H9 (cell line): ENCODE measurements at regions not wholly inside any gene's neighbourhood (a gene's known extent, or its start where the extent isn't known, plus 50 kb on each side); places are given as distances from the start of the nearest gene placed in this dataset.

Experiments used
- DNase-seq: peaks from one replicate; pipeline ENCODE4 v3.0.0-alpha.2; 2017
- H2AFZ ChIP-seq: one replicate; pipeline ENCODE4 v1.6.1; 2013; ENCODE audit warnings: mild to moderate bottlenecking, low read length, control low read depth, moderate library complexity
- H2AK5ac ChIP-seq: 2 replicates; pipeline ENCODE4 v1.6.1; 2013; ENCODE audit warnings: low read length, control low read depth, mixed read lengths; ENCODE audit not compliant: insufficient read length
- H2BK120ac ChIP-seq: one replicate; pipeline ENCODE4 v1.6.1; 2013; ENCODE audit warnings: low read depth, mild to moderate bottlenecking, low read length, control low read depth, inconsistent platforms; ENCODE audit not compliant: poor library complexity, severe bottlenecking
- H2BK12ac ChIP-seq: 2 replicates; pipeline ENCODE4 v1.6.1; 2013; ENCODE audit warnings: low read length, control low read depth, mixed read lengths, low read depth; ENCODE audit not compliant: insufficient read length
- H2BK15ac ChIP-seq: 2 replicates; pipeline ENCODE4 v1.6.1; 2013; ENCODE audit warnings: low read depth, low read length, control low read depth
- H2BK20ac ChIP-seq: one replicate; pipeline ENCODE4 v1.6.1; 2013; ENCODE audit warnings: low read depth, mild to moderate bottlenecking, low read length, control low read depth, inconsistent platforms; ENCODE audit not compliant: poor library complexity, severe bottlenecking
- H2BK5ac ChIP-seq: 2 replicates; pipeline ENCODE4 v1.6.1; 2013; ENCODE audit warnings: low read length, control low read depth, mixed read lengths; ENCODE audit not compliant: insufficient read length
- H3K14ac ChIP-seq: 2 replicates; pipeline ENCODE4 v1.6.1; 2013; ENCODE audit warnings: low read length, control low read depth; ENCODE audit not compliant: insufficient read depth
- H3K18ac ChIP-seq: 2 replicates; pipeline ENCODE4 v1.6.1; 2013; ENCODE audit warnings: low read depth, mild to moderate bottlenecking, mixed read lengths, low read length, control low read depth; ENCODE audit not compliant: insufficient read length
- H3K23ac ChIP-seq: 2 replicates; pipeline ENCODE4 v1.6.1; 2013; ENCODE audit warnings: low read length, control low read depth, mixed read lengths, low read depth; ENCODE audit not compliant: insufficient read length
- H3K23me2 ChIP-seq: 2 replicates; pipeline ENCODE4 v1.6.1; 2013; ENCODE audit warnings: low read depth, mild to moderate bottlenecking, mixed read lengths, low read length, control low read depth; ENCODE audit not compliant: insufficient read length, poor library complexity, severe bottlenecking
- H3K27ac ChIP-seq: 2 replicates; pipeline ENCODE4 v1.5.1; 2013; ENCODE audit warnings: low read length, control low read depth, mixed read lengths, low read depth; ENCODE audit not compliant: insufficient read length
- H3K27me3 ChIP-seq: 2 replicates; pipeline ENCODE4 v1.6.1; 2013; ENCODE audit warnings: low read length, control low read depth, inconsistent platforms; ENCODE audit not compliant: insufficient read depth
- H3K4ac ChIP-seq: 2 replicates; pipeline ENCODE4 v1.6.1; 2013; ENCODE audit warnings: low read depth, mild to moderate bottlenecking, control low read depth, inconsistent platforms, low read length, moderate library complexity
- H3K4me1 ChIP-seq: 2 replicates; pipeline ENCODE4 v1.6.1; 2013; ENCODE audit warnings: low read length, control low read depth, inconsistent platforms; ENCODE audit not compliant: insufficient read depth
- H3K4me2 ChIP-seq: 2 replicates; pipeline ENCODE4 v1.6.1; 2013; ENCODE audit warnings: low read length, control low read depth, mixed read lengths; ENCODE audit not compliant: insufficient read length, insufficient read depth
- H3K56ac ChIP-seq: 2 replicates; pipeline ENCODE4 v1.6.1; 2013; ENCODE audit warnings: low read depth, mild to moderate bottlenecking, mixed read lengths, low read length, control low read depth; ENCODE audit not compliant: insufficient read length
- H3K79me1 ChIP-seq: 2 replicates; pipeline ENCODE4 v1.6.1; 2013; ENCODE audit warnings: low read depth, mild to moderate bottlenecking, moderate library complexity, low read length, control low read depth, inconsistent platforms; ENCODE audit not compliant: insufficient read depth, poor library complexity, severe bottlenecking
- H3K79me2 ChIP-seq: 2 replicates; pipeline ENCODE4 v1.6.1; 2013; ENCODE audit warnings: low read length, control low read depth, inconsistent platforms; ENCODE audit not compliant: insufficient read depth
- H3K9ac ChIP-seq: 2 replicates; pipeline ENCODE4 v1.6.1; 2013; ENCODE audit warnings: low read length, control low read depth, mixed read lengths; ENCODE audit not compliant: insufficient read length; ENCODE audit errors: extremely low read depth
- H3K9me3 ChIP-seq: one replicate; pipeline ENCODE4 v1.6.1; 2013; ENCODE audit warnings: low read depth, low read length, inconsistent platforms; ENCODE audit not compliant: control insufficient read depth
- H3T11ph ChIP-seq: one replicate; pipeline ENCODE4 v1.6.1; 2013; ENCODE audit warnings: mild to moderate bottlenecking, low read length, control low read depth, inconsistent platforms
- H4K20me1 ChIP-seq: one replicate; pipeline ENCODE4 v1.6.1; 2013; ENCODE audit not compliant: control insufficient read depth, insufficient read length, insufficient read depth
- H4K5ac ChIP-seq: 2 replicates; pipeline ENCODE4 v1.6.1; 2013; ENCODE audit warnings: low read depth, mild to moderate bottlenecking, mixed read lengths, low read length, control low read depth; ENCODE audit not compliant: insufficient read length
- H4K8ac ChIP-seq: replicated peaks from 2 replicates; pipeline ENCODE4 v1.6.1; 2013; ENCODE audit warnings: low read length, control low read depth, mixed read lengths, low read depth; ENCODE audit not compliant: insufficient read length
- H4K91ac ChIP-seq: 2 replicates; pipeline ENCODE4 v1.6.1; 2013; ENCODE audit warnings: low read depth, mild to moderate bottlenecking, moderate library complexity, mixed read lengths, low read length, control low read depth; ENCODE audit not compliant: insufficient read length
- H3K27ac Mint-ChIP-seq, 3 experiments: 2 replicates in 2 of 3; 3 replicates in 1 of 3; pipeline ENCODE4 v1.8.0; 2020 to 2021; ENCODE audit warnings: mixed read lengths in 3 of 3, mild to moderate bottlenecking in 1 of 3, moderate library complexity in 1 of 3
- H3K27me3 Mint-ChIP-seq: 2 replicates; pipeline ENCODE4 v1.8.0; 2021; ENCODE audit warnings: low read depth, mild to moderate bottlenecking, moderate library complexity, mixed read lengths
- H3K36me3 Mint-ChIP-seq, 3 experiments: 2 replicates in 2 of 3; 3 replicates in 1 of 3; pipeline ENCODE4 v1.8.0; 2020 to 2021; ENCODE audit warnings: low read depth in 3 of 3, mixed read lengths in 3 of 3; ENCODE audit not compliant: insufficient read depth in 1 of 3
- H3K4me1 Mint-ChIP-seq, 2 experiments: 2 replicates each; pipeline ENCODE4 v1.8.0; 2020; ENCODE audit warnings: mixed read lengths in 2 of 2
- H3K4me3 Mint-ChIP-seq, 2 experiments: 2 replicates in 1 of 2; 3 replicates in 1 of 2; pipeline ENCODE4 v1.8.0; 2020 to 2021; ENCODE audit warnings: mild to moderate bottlenecking in 2 of 2, mixed read lengths in 2 of 2, moderate library complexity in 1 of 2
- H3K9me3 Mint-ChIP-seq, 2 experiments: 2 replicates in 1 of 2; 3 replicates in 1 of 2; pipeline ENCODE4 v1.8.0; 2020; ENCODE audit warnings: mild to moderate bottlenecking in 2 of 2, mixed read lengths in 2 of 2, moderate library complexity in 1 of 2
- CTCF ChIP-seq: fragments of 200-600 bp; sonication (generic); conservative IDR thresholded peaks from 3 replicates; pipeline ENCODE4 v1.8.0; 2021; ENCODE audit warnings: antibody characterized with exemption, mild to moderate bottlenecking
- WGBS: extraction: QIAGEN DNeasy Blood & Tissue Kit; methylation state at CpG from one replicate; pipeline ENCODE4 v1.1.7; 2013; ENCODE audit warnings: missing lambda C conversion rate, low lambda C conversion rate, mixed read lengths; ENCODE audit not compliant: insufficient read length; ENCODE audit errors: extremely low coverage; 5-methylcytosine and 5-hydroxymethylcytosine counted together

DNA sequence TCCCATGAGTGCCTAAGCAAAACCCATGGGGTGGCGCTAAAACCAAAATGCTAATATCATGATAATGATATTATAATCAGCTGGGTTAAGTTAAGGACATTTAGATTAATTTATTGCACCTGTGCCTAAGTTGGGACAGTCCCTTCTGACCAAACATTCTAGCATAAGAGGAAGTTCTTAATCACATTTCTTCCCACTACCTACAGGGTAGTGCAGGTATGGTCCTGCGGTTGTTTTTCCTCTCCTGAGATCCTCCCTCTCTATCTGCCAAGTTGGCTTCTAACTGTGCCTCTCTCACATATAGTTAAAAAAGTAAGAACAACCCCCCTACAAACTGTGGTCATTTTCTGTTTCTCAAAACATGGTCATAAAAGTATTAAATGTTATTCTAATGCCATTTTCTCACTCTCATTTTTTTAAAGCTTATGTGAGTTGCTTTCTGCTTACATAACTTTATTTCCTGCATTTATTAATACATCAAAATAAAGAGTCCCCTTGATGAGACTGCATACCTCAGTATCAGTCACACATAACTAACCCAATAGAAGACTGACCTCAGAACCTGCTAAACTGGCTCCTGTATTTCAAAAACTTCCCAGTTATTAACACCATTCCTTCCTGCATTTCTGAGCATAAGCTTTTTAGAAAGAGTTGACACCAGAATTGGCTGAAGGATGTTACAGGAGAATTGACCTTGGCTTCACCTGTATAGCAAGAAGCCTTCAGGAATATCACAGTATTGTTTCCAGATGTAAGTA is 1332.5 kb downstream of the FSTL5 start:
- Mint-ChIP-seq H3K9me3 (no peaks in the 10 kb centered on the region), H3K27ac (no peak overlapping the region), H3K4me1 (peaks cover 3 to 4% of the 10 kb centered on the region in 2 experiments), H3K4me3 (no peak overlapping the region), H3K36me3 (no peaks in the 10 kb centered on the region), H3K27me3 (no peaks in the 10 kb centered on the region)
- no peak overlapping the region for H3K9ac ChIP-seq
- no peak overlapping the region for H3K4me2 ChIP-seq
- H3K27ac ChIP-seq = no peak overlapping the region
- no CpG with 5 or more reads among the region's 2 CpGs for WGBS
- no peak overlapping the region for H4K8ac ChIP-seq
- TF ChIP-seq CTCF = no peak
- H4K5ac ChIP-seq = no peak overlapping the region
- no peak overlapping the region for H3K56ac ChIP-seq
- H2BK120ac ChIP-seq = no peak overlapping the region
- DNase-seq = no peak
- no peaks in the 10 kb centered on the region for H3K23me2 ChIP-seq
- no peak overlapping the region for H2BK15ac ChIP-seq
- no peak overlapping the region for H4K91ac ChIP-seq
- no peak overlapping the region for H3K4ac ChIP-seq
- no peaks in the 10 kb centered on the region for H3K27me3 ChIP-seq
- no peaks in the 10 kb centered on the region for H3K4me1 ChIP-seq
- H3K23ac ChIP-seq = no peak overlapping the region
- no peak overlapping the region for H3T11ph ChIP-seq
- H2BK5ac ChIP-seq = no peak overlapping the region
- H3K18ac ChIP-seq = no peak overlapping the region
- H3K79me2 ChIP-seq = no peaks in the 10 kb centered on the region
- H2BK20ac ChIP-seq = no peak overlapping the region
- H2AK5ac ChIP-seq = no peak overlapping the region
- no peak overlapping the region for H3K14ac ChIP-seq
- no peaks in the 10 kb centered on the region for H4K20me1 ChIP-seq
- H2AFZ ChIP-seq = no peak overlapping the region
- H3K9me3 ChIP-seq = no peaks in the 10 kb centered on the region
- H3K79me1 ChIP-seq = no peaks in the 10 kb centered on the region
- no peak overlapping the region for H2BK12ac ChIP-seq
